MM.1S (cell line): ENCODE measurements at regions not wholly inside any gene's neighbourhood (a gene's known extent, or its start where the extent isn't known, plus 50 kb on each side); places are given as distances from the start of the nearest gene placed in this dataset.

Source experiments
- DNase-seq: peaks from one replicate; pipeline ENCODE4 v3.0.0-alpha.2; 2015
- H2AFZ ChIP-seq: fragments of 300-600 bp; sonication (generic); 2 replicates; pipeline ENCODE4 v1.6.0; 2016; ENCODE audit warnings: antibody characterized with exemption, low read length
- H3F3A ChIP-seq: fragments of 300-600 bp; sonication (generic); 2 replicates; pipeline ENCODE4 v1.6.1; 2016; ENCODE audit warnings: mild to moderate bottlenecking, antibody characterized with exemption, low read length, moderate library complexity, mixed read lengths; ENCODE audit not compliant: insufficient read depth
- H3K27ac ChIP-seq: fragments of 300-600 bp; sonication (generic); 2 replicates; pipeline ENCODE4 v1.5.1; 2016; ENCODE audit warnings: mild to moderate bottlenecking, low read length
- H3K27me3 ChIP-seq: fragments of 300-600 bp; sonication (generic); replicated peaks from 2 replicates; pipeline ENCODE4 v1.6.0; 2016; ENCODE audit warnings: low read length; ENCODE audit not compliant: insufficient read depth
- H3K36me3 ChIP-seq: fragments of 300-600 bp; sonication (generic); replicated peaks from 2 replicates; pipeline ENCODE4 v1.6.1; 2016; ENCODE audit warnings: mild to moderate bottlenecking, low read length, mixed read lengths; ENCODE audit not compliant: insufficient read depth
- H3K4me1 ChIP-seq: fragments of 300-600 bp; sonication (generic); 2 replicates; pipeline ENCODE4 v1.6.1; 2016; ENCODE audit warnings: low read length, mixed read lengths
- H3K4me2 ChIP-seq: fragments of 300-600 bp; sonication (generic); 2 replicates; pipeline ENCODE4 v1.6.0; 2016; ENCODE audit warnings: low read depth, low read length
- H3K4me3 ChIP-seq: fragments of 300-600 bp; sonication (generic); 2 replicates; pipeline ENCODE4 v1.5.1; 2016; ENCODE audit warnings: low read length, mixed read lengths
- H3K79me2 ChIP-seq: fragments of 300-600 bp; sonication (generic); 2 replicates; pipeline ENCODE4 v1.6.1; 2016; ENCODE audit warnings: mixed run types, low read length, mixed read lengths
- H3K9ac ChIP-seq: fragments of 300-600 bp; sonication (generic); 2 replicates; pipeline ENCODE4 v1.6.1; 2016; ENCODE audit warnings: low read length, mixed read lengths
- H3K9me2 ChIP-seq: fragments of 300-600 bp; sonication (generic); replicated peaks from 2 replicates; pipeline ENCODE4 v1.6.1; 2016; ENCODE audit warnings: mild to moderate bottlenecking, low read length, mixed read lengths; ENCODE audit not compliant: insufficient read depth
- H3K9me3 ChIP-seq: fragments of 300-600 bp; sonication (generic); replicated peaks from 2 replicates; pipeline ENCODE4 v1.6.1; 2016; ENCODE audit warnings: mild to moderate bottlenecking, low read length, mixed read lengths; ENCODE audit not compliant: insufficient read depth
- H4K20me1 ChIP-seq: fragments of 300-600 bp; sonication (generic); 2 replicates; pipeline ENCODE4 v1.6.1; 2016; ENCODE audit warnings: mild to moderate bottlenecking, low read length, moderate library complexity, mixed read lengths; ENCODE audit not compliant: insufficient read depth
- EZH2 ChIP-seq: fragments of 300-600 bp; sonication (generic); optimal IDR thresholded peaks from 2 replicates; pipeline ENCODE3; 2017; ENCODE audit warnings: low read depth, mild to moderate bottlenecking, antibody characterized with exemption, low read length, mixed read lengths
- EZH2phosphoT487 ChIP-seq: fragments of 300-600 bp; sonication (generic); IDR thresholded peaks from 2 replicates; pipeline ENCODE4 v1.6.1; 2018; ENCODE audit warnings: antibody characterized with exemption, low read length
- TF ChIP-seq, protein P1 (sequence below): fragments of 300-600 bp; sonication (generic); IDR thresholded peaks from 2 replicates; pipeline ENCODE4 v1.5.1; 2016; ENCODE audit warnings: antibody characterized with exemption, low read length, mixed read lengths

DNA sequence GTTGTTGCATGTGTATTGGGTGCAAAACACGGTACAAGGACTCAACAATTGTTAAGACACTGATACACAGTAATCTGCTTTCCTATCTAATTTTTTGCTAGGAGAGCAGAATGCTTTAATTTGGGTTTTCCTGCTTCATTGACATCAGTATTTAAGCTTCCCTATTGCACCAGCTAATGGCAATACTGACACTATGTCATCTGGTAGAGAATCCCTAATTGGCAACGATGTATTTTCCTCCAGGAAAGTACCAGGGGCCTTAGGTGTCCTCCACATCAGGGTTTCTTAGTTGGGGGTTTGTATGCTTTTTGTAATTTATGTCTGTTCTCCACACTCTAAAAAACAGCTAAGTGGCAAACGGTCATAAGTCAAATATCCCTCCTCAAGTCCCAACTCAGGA lies 76.5 kb upstream of the FRY start:
- no peaks in the 10 kb centered on the region for H3K36me3 ChIP-seq
- H3K9ac ChIP-seq, result no peak overlapping the region
- no peak overlapping the region for H3K27ac ChIP-seq
- peaks cover 12% of the 10 kb centered on the region; the same call in 1 of the 2 replicates for H3K4me1 ChIP-seq
- H4K20me1 ChIP-seq, result no peaks in the 10 kb centered on the region
- TF ChIP-seq EZH2phosphoT487 (no peak), EZH2 (no peak)
- TF ChIP-seq, protein P1, sequence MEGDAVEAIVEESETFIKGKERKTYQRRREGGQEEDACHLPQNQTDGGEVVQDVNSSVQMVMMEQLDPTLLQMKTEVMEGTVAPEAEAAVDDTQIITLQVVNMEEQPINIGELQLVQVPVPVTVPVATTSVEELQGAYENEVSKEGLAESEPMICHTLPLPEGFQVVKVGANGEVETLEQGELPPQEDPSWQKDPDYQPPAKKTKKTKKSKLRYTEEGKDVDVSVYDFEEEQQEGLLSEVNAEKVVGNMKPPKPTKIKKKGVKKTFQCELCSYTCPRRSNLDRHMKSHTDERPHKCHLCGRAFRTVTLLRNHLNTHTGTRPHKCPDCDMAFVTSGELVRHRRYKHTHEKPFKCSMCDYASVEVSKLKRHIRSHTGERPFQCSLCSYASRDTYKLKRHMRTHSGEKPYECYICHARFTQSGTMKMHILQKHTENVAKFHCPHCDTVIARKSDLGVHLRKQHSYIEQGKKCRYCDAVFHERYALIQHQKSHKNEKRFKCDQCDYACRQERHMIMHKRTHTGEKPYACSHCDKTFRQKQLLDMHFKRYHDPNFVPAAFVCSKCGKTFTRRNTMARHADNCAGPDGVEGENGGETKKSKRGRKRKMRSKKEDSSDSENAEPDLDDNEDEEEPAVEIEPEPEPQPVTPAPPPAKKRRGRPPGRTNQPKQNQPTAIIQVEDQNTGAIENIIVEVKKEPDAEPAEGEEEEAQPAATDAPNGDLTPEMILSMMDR, result no peak
- H3F3A ChIP-seq, result peaks cover 5% of the 10 kb centered on the region; the same call in 1 of the 2 replicates
- no peaks in the 10 kb centered on the region for H3K9me3 ChIP-seq
- no peak overlapping the region for H3K4me2 ChIP-seq
- no peaks in the 10 kb centered on the region for H3K79me2 ChIP-seq
- no peak overlapping the region for H2AFZ ChIP-seq
- no peaks in the 10 kb centered on the region for H3K27me3 ChIP-seq
- no peak for DNase-seq
- no peak overlapping the region for H3K4me3 ChIP-seq
- no peaks in the 10 kb centered on the region for H3K9me2 ChIP-seq

DNA sequence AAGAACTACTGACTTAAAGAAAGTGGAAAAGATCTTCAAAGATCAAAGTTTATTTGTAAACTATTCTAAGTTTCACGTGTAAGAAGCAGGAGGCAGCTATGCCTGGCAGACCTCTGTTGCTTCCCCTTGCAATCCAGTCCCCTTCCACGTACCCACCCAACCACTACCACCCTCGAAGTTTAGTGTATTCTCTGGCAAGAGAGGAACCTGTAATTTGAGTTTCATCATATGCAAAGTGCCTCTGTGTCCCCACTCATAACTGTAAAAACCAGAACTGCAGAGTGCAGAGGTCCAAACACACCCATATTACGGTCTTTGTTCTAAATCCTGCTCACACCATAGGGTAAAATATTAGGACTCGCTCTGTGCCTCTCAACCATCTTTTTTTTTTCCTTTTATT lies 75.8 kb upstream of the FRY start:
- Histone ChIP-seq H4K20me1 (no peaks in the 10 kb centered on the region), H3K9ac (no peak overlapping the region), H3K4me2 (no peak overlapping the region), H3K4me3 (no peak overlapping the region), H2AFZ (no peak overlapping the region), H3K9me2 (no peaks in the 10 kb centered on the region), H3K27me3 (no peaks in the 10 kb centered on the region), H3K27ac (no peak overlapping the region), H3F3A (peaks cover 5% of the 10 kb centered on the region; the same call in 1 of the 2 replicates), H3K79me2 (no peaks in the 10 kb centered on the region), H3K36me3 (no peaks in the 10 kb centered on the region), H3K9me3 (no peaks in the 10 kb centered on the region), H3K4me1 (peaks cover 12% of the 10 kb centered on the region; the same call in 1 of the 2 replicates)
- DNase-seq, result no peak
- TF ChIP-seq, protein P1, result no peak
- no peak for TF ChIP-seq EZH2
- TF ChIP-seq EZH2phosphoT487, result no peak

DNA sequence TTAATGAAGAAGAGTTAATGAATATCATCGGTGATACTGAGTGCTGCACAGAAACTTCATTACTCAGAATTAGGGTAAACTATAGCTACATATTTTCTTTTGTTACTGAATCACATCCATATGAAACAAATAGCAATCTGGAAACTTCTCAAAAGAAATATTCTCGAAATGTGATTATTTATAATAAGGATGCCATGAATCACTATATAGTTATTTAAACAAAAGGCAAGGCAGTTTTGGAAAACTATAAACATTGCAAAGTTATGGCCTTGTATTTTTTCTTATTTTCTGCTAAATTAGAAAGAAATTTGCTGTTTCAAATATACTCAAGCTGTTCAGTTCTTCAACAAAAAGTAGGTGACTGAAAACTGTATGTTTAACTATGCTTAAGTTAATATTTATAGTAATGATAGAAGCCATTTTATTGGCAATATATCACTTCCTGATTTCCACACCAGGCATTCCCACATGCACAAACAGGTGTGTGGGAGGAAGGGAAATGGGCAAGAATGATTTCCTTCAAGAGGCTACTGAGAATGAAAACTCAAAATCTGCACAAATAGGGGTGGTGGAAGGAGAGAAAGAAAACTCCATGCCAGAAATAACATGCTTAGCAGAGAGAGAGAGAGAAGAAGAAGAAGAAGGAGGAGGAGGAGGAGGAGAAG lies 74.5 kb upstream of the FRY start:
- no peak overlapping the region for H3K4me3 ChIP-seq
- no peaks in the 10 kb centered on the region for H3K9me2 ChIP-seq
- no peaks in the 10 kb centered on the region for H3K36me3 ChIP-seq
- no peaks in the 10 kb centered on the region for H3K79me2 ChIP-seq
- H3K4me2 ChIP-seq, result no peak overlapping the region
- H3K4me1 ChIP-seq, result no peaks in the 10 kb centered on the region
- H3K27ac ChIP-seq, result no peak overlapping the region
- no peak for DNase-seq
- H3K9ac ChIP-seq, result no peak overlapping the region
- H2AFZ ChIP-seq, result no peak overlapping the region
- H3F3A ChIP-seq, result no peaks in the 10 kb centered on the region
- no peaks in the 10 kb centered on the region for H3K27me3 ChIP-seq
- H4K20me1 ChIP-seq, result no peaks in the 10 kb centered on the region
- no peaks in the 10 kb centered on the region for H3K9me3 ChIP-seq
- TF ChIP-seq EZH2phosphoT487, result no peak
- TF ChIP-seq EZH2, result no peak
- TF ChIP-seq, protein P1, result no peak
